Peyer's patch (tissue), 4 donors: ENCODE measurements at regions not wholly inside any gene's neighbourhood (a gene's known extent, or its start where the extent isn't known, plus 50 kb on each side); places are given as distances from the start of the nearest gene placed in this dataset.

ENCODE experiments used
- POLR2A ChIP-seq, 2 donors: fragments of 450-650 bp; IDR thresholded peaks; one replicate each; pipeline ENCODE4 v1.5.1; 2017; ENCODE audit warnings: antibody characterized with exemption in 2 of 2, mild to moderate bottlenecking in 2 of 2, moderate library complexity in 2 of 2
- TF ChIP-seq, protein P1 (sequence below), 6 experiments: fragments of 450-650 bp in 4 of 6; fragments of 200-600 bp in 2 of 6; sonication (generic) in 1 of 6; IDR thresholded peaks; one replicate each; pipeline ENCODE4 v1.5.1; 2017 to 2019; ENCODE audit warnings: antibody characterized with exemption in 6 of 6, mild to moderate bottlenecking in 3 of 6, moderate library complexity in 1 of 6

GRCh38 chr22:48071828-48072227 lies 1309.4 kb downstream of the TBC1D22A start:
- TF ChIP-seq, protein P1, sequence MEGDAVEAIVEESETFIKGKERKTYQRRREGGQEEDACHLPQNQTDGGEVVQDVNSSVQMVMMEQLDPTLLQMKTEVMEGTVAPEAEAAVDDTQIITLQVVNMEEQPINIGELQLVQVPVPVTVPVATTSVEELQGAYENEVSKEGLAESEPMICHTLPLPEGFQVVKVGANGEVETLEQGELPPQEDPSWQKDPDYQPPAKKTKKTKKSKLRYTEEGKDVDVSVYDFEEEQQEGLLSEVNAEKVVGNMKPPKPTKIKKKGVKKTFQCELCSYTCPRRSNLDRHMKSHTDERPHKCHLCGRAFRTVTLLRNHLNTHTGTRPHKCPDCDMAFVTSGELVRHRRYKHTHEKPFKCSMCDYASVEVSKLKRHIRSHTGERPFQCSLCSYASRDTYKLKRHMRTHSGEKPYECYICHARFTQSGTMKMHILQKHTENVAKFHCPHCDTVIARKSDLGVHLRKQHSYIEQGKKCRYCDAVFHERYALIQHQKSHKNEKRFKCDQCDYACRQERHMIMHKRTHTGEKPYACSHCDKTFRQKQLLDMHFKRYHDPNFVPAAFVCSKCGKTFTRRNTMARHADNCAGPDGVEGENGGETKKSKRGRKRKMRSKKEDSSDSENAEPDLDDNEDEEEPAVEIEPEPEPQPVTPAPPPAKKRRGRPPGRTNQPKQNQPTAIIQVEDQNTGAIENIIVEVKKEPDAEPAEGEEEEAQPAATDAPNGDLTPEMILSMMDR (IDR thresholded peaks at IDR 0.05) = no peak
- TF ChIP-seq POLR2A (IDR thresholded peaks at IDR 0.05) = no peak
